ENCODE measurements at regions not wholly inside any gene's neighbourhood (a gene's known extent, or its start where the extent isn't known, plus 50 kb on each side); places are given as distances from the start of the nearest gene placed in this dataset.

- TF ChIP-seq CTCF (conservative IDR thresholded peaks at IDR 0.05 in 1 of 2, IDR thresholded peaks at IDR 0.05 in 1 of 2; ENCODE audit: extremely low read depth in 1 of 2, insufficient read depth in 1 of 2, low read depth in 1 of 2, low read length in 2 of 2) = no peak
- TF ChIP-seq EZH2 (IDR thresholded peaks at IDR 0.05; ENCODE audit: borderline replicate concordance, low read length) = no peak
Measured at GRCh38 chr2:216292886-216293301, 79.4 kb downstream of the MARCHF4 start.

Data from mammary epithelial cell (primary cell).